B cell (primary cell): ENCODE measurements at regions not wholly inside any gene's neighbourhood (a gene's known extent, or its start where the extent isn't known, plus 50 kb on each side); places are given as distances from the start of the nearest gene placed in this dataset.

Experiments used
- ATAC-seq: fragments of 200-7000 bp; cut with Tn5 transposase; one replicate; pipeline ENCODE4 v1.10.0; 2021; ENCODE audit warnings: low read depth, mild to moderate bottlenecking, moderate number of reproducible peaks, moderate library complexity
- CTCF ChIA-PET: fragments of 350-600 bp; sonication (Branson Sonifier 250); formaldehyde crosslinking; loops from one replicate; lab custom pipeline; 2021; ENCODE audit warnings: antibody characterized with exemption, inconsistent platforms; lab: Charles Lee
- POLR2A ChIA-PET: fragments of 350-600 bp; sonication (Branson Sonifier 250); formaldehyde crosslinking; loops from one replicate; lab custom pipeline; 2021; ENCODE audit warnings: antibody characterized with exemption; lab: Charles Lee
- DNase-seq: peaks from one replicate; pipeline ENCODE4 v3.0.0; 2013
- H2AFZ ChIP-seq: 2 replicates; pipeline ENCODE4 v1.6.1; 2012; ENCODE audit warnings: mild to moderate bottlenecking, low read depth, low read length; ENCODE audit not compliant: insufficient read depth, poor library complexity, severe bottlenecking
- H3K27ac ChIP-seq, 2 donors: 1 replicate in 1 of 2; 2 replicates in 1 of 2; pipeline ENCODE4 v1.5.1; 2012 to 2013; ENCODE audit warnings: low read length in 2 of 2, mild to moderate bottlenecking in 2 of 2, moderate library complexity in 1 of 2
- H3K27me3 ChIP-seq, 4 experiments: fragments of 200-600 bp in 1 of 4; sonication (generic) in 1 of 4; replicated peaks in 1 of 4; 1 replicate in 2 of 4; 2 replicates in 2 of 4; pipeline versions ENCODE4 v1.6.1 to v1.7.0; 2013 to 2016; ENCODE audit warnings: low read length in 3 of 4, mild to moderate bottlenecking in 2 of 4, mixed read lengths in 1 of 4, moderate library complexity in 1 of 4; ENCODE audit not compliant: insufficient read depth in 4 of 4, control insufficient read depth in 3 of 4; ENCODE audit errors: control extremely low read depth in 1 of 4
- H3K36me3 ChIP-seq, 2 experiments: replicated peaks in 1 of 2; 1 replicate in 1 of 2; 2 replicates in 1 of 2; pipeline versions ENCODE4 v1.6.1 to v1.7.1; 2013; ENCODE audit warnings: low read length in 1 of 2; ENCODE audit not compliant: insufficient read depth in 2 of 2, control insufficient read depth in 1 of 2; ENCODE audit errors: control extremely low read depth in 1 of 2, extremely low read depth in 1 of 2
- H3K4me1 ChIP-seq, 2 donors: fragments of 200-600 bp in 1 of 2; sonication (generic) in 1 of 2; 1 replicate in 1 of 2; 2 replicates in 1 of 2; pipeline versions ENCODE4 v1.5.1 to v1.6.1; 2013 to 2017; ENCODE audit warnings: low read length in 2 of 2; ENCODE audit not compliant: control insufficient read depth in 2 of 2, insufficient read depth in 2 of 2
- H3K4me2 ChIP-seq: replicated peaks from 2 replicates; pipeline ENCODE3; 2012; ENCODE audit warnings: mild to moderate bottlenecking, low read depth, low read length; ENCODE audit not compliant: poor library complexity, severe bottlenecking
- H3K4me3 ChIP-seq, 5 experiments: fragments of 200-600 bp in 1 of 5; sonication (generic) in 1 of 5; 1 replicate in 3 of 5; 2 replicates in 2 of 5; pipeline versions ENCODE4 v1.5.1 to v1.7.0; 2011 to 2016; ENCODE audit warnings: low read length in 4 of 5, mild to moderate bottlenecking in 4 of 5, low read depth in 2 of 5, control low read depth in 1 of 5, moderate library complexity in 1 of 5; ENCODE audit not compliant: insufficient read depth in 1 of 5; ENCODE audit errors: control extremely low read depth in 1 of 5, extremely low read depth in 1 of 5
- H3K79me2 ChIP-seq: fragments of 200-600 bp; sonication (generic); one replicate; pipeline ENCODE4 v1.6.0; 2016; ENCODE audit warnings: low read length; ENCODE audit not compliant: control insufficient read depth, insufficient read depth
- H3K9ac ChIP-seq: fragments of 200-600 bp; sonication (generic); 2 replicates; pipeline ENCODE4 v1.6.1; 2017; ENCODE audit warnings: mild to moderate bottlenecking, low read length, moderate library complexity
- H3K9me3 ChIP-seq, 3 donors: one replicate each; pipeline versions ENCODE4 v1.6.1 to v1.7.1; 2013; ENCODE audit warnings: low read length in 2 of 3; ENCODE audit not compliant: control insufficient read depth in 2 of 3, insufficient read depth in 1 of 3; ENCODE audit errors: control extremely low read depth in 1 of 3
- H4K20me1 ChIP-seq: 2 replicates; pipeline ENCODE4 v1.6.0; 2012; ENCODE audit warnings: mild to moderate bottlenecking, low read length; ENCODE audit not compliant: insufficient read depth, control insufficient read depth, poor library complexity, severe bottlenecking
- H3K27ac Mint-ChIP-seq: one replicate; pipeline ENCODE4 v1.8.0; 2021; ENCODE audit warnings: mixed read lengths
- H3K27me3 Mint-ChIP-seq: one replicate; pipeline ENCODE4 v1.8.0; 2021; ENCODE audit warnings: mixed read lengths
- H3K4me1 Mint-ChIP-seq: one replicate; pipeline ENCODE4 v1.8.0; 2021; ENCODE audit warnings: mixed read lengths
- H3K4me3 Mint-ChIP-seq: one replicate; pipeline ENCODE4 v1.8.0; 2021; ENCODE audit warnings: mixed read lengths
- H3K9me3 Mint-ChIP-seq: one replicate; pipeline ENCODE4 v1.8.0; 2022; ENCODE audit warnings: mixed read lengths; ENCODE audit not compliant: insufficient read depth
- EZH2 ChIP-seq: IDR thresholded peaks from 2 replicates; pipeline ENCODE4 v1.6.1; 2012; ENCODE audit warnings: borderline replicate concordance, low read depth, mild to moderate bottlenecking, moderate library complexity, low read length; ENCODE audit not compliant: insufficient read depth, poor library complexity, severe bottlenecking
- WGBS: methylation state at CpG from one replicate; pipeline ENCODE4 v1.1.5; 2013; ENCODE audit warnings: missing lambda C conversion rate; ENCODE audit not compliant: insufficient coverage; 5-methylcytosine and 5-hydroxymethylcytosine counted together
- intact Hi-C: fragments of 100-400 bp; cut with micrococcal nuclease; formaldehyde crosslinking; loops from one replicate; pipeline ENCODE4 v1.10.0; 2022
- TF ChIP-seq, protein P1 (sequence below): fragments of 200-600 bp; IDR thresholded peaks from one replicate; pipeline ENCODE4 v1.8.0; 2022; ENCODE audit warnings: antibody characterized with exemption, mild to moderate bottlenecking

DNA sequence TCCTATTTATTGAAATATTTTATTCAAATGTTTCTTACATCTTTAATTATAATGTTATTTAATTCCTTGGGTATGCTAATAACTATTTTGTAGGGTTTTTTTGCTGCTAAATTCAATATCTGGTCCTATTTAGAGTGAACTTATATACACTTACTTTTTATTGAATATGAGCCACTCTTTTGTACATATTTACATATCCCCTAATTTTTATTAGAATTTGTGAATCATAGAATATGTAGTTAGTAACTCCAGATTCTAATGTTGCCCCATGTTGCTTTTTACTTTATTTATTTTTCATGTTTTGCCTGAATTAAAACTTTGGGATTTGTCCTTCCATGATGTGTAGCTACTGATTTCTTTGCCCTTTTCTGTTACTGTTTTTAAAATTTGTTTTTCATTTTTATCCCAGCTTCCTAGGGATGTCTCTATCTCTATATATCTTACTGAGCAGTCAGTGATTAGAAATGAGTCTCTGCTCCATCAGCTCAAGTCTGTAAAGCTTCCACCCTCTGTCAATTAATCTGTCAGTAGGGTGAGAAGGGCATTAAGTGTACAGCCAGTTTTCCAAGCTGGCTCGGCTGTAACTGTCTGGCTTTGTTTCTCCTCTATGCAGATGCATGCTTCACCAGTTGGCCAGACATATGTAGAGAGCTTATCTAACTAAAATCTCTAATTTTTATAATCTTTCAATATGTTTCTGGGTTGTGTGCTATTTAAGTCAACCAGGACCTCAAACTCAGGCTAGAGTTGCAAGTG is 256.9 kb downstream of the CDH19 start:
- WGBS = no CpG with 5 or more reads among the region's 1 CpG
- Mint-ChIP-seq H3K9me3 (no peaks in the 10 kb centered on the region), H3K4me3 (no peak overlapping the region), H3K27me3 (no peaks in the 10 kb centered on the region), H3K27ac (no peak overlapping the region), H3K4me1 (no peaks in the 10 kb centered on the region)
- ATAC-seq = no peak
- H3K36me3 ChIP-seq = no peaks in the 10 kb centered on the region
- H2AFZ ChIP-seq = no peak overlapping the region
- TF ChIP-seq, protein P1, sequence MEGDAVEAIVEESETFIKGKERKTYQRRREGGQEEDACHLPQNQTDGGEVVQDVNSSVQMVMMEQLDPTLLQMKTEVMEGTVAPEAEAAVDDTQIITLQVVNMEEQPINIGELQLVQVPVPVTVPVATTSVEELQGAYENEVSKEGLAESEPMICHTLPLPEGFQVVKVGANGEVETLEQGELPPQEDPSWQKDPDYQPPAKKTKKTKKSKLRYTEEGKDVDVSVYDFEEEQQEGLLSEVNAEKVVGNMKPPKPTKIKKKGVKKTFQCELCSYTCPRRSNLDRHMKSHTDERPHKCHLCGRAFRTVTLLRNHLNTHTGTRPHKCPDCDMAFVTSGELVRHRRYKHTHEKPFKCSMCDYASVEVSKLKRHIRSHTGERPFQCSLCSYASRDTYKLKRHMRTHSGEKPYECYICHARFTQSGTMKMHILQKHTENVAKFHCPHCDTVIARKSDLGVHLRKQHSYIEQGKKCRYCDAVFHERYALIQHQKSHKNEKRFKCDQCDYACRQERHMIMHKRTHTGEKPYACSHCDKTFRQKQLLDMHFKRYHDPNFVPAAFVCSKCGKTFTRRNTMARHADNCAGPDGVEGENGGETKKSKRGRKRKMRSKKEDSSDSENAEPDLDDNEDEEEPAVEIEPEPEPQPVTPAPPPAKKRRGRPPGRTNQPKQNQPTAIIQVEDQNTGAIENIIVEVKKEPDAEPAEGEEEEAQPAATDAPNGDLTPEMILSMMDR = no peak
- no peak for TF ChIP-seq EZH2
- H3K4me1 ChIP-seq = no peaks in the 10 kb centered on the region
- no peak overlapping the region for H3K9ac ChIP-seq
- H4K20me1 ChIP-seq = no peaks in the 10 kb centered on the region
- H3K27me3 ChIP-seq = no peaks in the 10 kb centered on the region
- H3K4me3 ChIP-seq = no peak overlapping the region
- intact Hi-C loops = no loop called here
- H3K79me2 ChIP-seq = no peaks in the 10 kb centered on the region
- H3K9me3 ChIP-seq = no peaks in the 10 kb centered on the region
- POLR2A ChIA-PET = no interaction called here
- H3K27ac ChIP-seq = no peak overlapping the region
- DNase-seq = no peak
- no peak overlapping the region for H3K4me2 ChIP-seq
- CTCF ChIA-PET = no interaction called here

DNA sequence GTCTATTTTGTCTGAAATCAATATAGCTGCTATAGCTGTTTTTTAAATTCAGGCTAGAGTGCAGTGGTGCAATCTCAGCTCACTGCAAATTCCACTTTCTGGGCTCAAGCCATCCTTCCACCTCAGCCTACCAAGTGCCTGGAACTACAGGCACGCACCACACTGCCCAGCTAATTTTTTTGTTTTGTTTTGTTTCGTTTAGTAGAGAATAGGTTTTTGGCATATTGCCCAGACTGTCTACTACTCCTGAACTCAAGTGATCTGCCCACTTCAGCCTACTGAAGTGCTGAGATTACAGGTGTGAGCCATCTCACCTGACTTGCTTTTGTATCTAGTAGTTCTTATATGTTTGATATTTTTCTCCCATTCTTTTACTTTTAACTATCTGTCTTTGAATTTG is 259.7 kb downstream of the CDH19 start:
- Mint-ChIP-seq H3K27me3 (no peaks in the 10 kb centered on the region), H3K9me3 (no peaks in the 10 kb centered on the region), H3K27ac (no peak overlapping the region), H3K4me1 (no peaks in the 10 kb centered on the region), H3K4me3 (no peak overlapping the region)
- TF ChIP-seq, protein P1 = no peak
- TF ChIP-seq EZH2 = no peak
- ChIA-PET POLR2A (no interaction called here), CTCF (no interaction called here)
- no peaks in the 10 kb centered on the region for H3K36me3 ChIP-seq
- no peak overlapping the region for H3K9ac ChIP-seq
- H3K27ac ChIP-seq = no peak overlapping the region
- no peak overlapping the region for H2AFZ ChIP-seq
- no peaks in the 10 kb centered on the region for H3K4me1 ChIP-seq
- no peaks in the 10 kb centered on the region for H3K27me3 ChIP-seq
- ATAC-seq (no peak), DNase-seq (no peak)
- WGBS = no CpG with 5 or more reads among the region's 2 CpGs
- H3K4me2 ChIP-seq = no peak overlapping the region
- no peaks in the 10 kb centered on the region for H3K79me2 ChIP-seq
- intact Hi-C loops = no loop called here
- no peaks in the 10 kb centered on the region for H3K9me3 ChIP-seq
- H3K4me3 ChIP-seq = no peak overlapping the region
- H4K20me1 ChIP-seq = no peaks in the 10 kb centered on the region
